Activated effector memory CD4-positive, alpha-beta T cell treated with Interleukin-2 at 50 U/mL for 16 hours (primary cell): ENCODE measurements at regions not wholly inside any gene's neighbourhood (a gene's known extent, or its start where the extent isn't known, plus 50 kb on each side); places are given as distances from the start of the nearest gene placed in this dataset.
A peak's percentile ranks its signal among the peaks of the same experiment; 100 is the strongest.
"Not testable (repeated sequence)": the region's sequence is repeated elsewhere in the genome, so short reads cannot be mapped to it uniquely, and the experiment has no call there.

Source experiments
- DNase-seq: peaks from one replicate; pipeline ENCODE4 v3.0.0-alpha.2; 2020

- not testable (repeated sequence) for DNase-seq
Measured at GRCh38 chr15:30688684-30689083, 62.8 kb downstream of the ARHGAP11B start.

DNA sequence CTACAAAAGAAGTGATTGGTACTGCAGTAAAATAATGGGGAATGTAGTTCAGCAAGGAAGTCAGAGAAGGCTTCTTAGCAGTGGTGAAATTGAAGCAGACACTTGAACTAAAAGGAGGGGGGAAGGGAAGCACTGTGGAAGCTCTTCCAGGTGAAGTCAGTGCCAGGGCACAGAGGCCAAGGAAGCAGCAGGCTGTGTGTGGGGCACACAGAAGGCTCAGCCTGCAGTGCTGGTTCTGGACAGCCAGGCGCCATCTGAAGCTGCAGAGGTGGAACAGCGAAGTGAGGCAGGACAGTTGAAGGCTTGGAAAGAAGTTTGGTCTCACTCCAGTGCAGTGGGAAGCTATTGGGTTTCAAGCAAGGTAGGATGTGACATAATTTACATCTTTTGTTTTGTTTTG, 64.2 kb downstream of the ARHGAP11B start:
- not testable (repeated sequence) for DNase-seq

GRCh38 chr15:30695811-30696210, 69.9 kb downstream of the ARHGAP11B start:
- not testable (repeated sequence) for DNase-seq

DNA sequence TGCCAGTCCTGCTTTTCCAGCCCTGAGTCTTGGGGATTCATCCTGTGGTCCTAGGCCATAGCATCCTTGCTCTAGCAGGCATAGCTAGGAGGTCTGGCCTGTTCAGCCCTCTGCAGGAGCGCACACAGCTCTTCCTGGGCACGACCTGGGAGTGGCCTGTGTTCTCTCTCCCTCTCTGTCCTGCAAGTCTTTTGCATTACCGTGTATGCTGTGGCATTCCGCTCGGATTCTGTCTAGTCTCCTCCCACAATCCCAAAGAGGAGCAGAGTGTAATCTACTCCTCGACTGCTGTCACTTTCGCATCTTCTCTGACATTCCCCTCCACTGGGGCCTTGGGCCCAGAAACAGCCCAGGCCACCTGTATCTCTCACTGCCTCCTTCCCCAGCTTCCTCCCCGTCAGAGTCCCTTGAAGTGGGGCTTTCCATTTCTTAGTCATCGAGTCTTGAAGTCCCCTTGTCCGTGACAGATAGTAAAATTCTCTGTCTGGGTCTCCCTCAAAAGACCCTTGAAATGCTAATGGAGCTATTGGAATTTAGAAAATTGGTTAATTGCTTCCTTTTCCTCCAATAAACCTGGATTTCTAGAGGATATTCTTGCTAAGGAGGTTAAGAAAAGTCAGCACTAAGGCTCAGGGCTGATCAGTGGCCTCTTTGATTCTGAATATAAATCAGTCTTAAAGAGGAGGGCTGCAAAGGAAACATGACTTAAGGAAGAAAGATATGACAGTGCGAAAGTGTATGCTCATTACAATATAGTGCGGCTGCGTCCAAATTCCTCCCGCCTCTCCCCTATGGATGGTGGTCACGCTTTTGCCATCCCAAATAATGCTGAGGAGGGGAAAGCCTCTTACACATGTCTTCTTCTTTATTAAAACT, 70.7 kb downstream of the ARHGAP11B start:
- DNase-seq, result not testable (repeated sequence)

GRCh38 chr15:30697315-30697685, 71.4 kb downstream of the ARHGAP11B start:
- not testable (repeated sequence) for DNase-seq

DNA sequence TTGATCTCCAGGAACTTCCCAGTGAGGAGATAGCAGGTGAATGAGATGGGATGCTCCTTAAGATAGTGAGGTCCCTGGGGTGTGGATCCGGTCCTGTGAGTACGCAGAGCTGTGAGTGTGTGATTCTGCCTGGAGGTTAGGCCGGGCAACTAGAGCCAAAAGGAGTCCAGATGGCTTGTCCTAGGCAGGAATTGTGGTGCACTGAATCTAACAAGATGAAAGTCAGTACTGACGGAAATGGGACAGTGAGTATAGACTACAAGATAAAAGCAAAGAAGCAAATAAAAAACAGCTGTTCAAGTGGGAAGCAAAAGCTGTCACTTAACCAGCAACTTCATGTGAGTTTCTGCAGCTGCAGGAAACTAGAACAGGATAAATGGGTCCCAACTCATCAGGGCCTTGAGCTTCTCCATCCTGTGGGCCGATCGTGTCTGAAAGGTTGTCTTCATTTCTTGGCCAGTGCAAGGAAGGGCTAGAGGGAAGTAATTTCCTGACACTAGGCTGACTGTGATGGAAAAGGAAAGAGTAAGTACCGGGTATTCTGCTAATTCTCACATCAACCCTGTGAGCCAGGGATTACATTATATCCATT, 74.2 kb downstream of the ARHGAP11B start:
- DNase-seq, result not testable (repeated sequence)

DNA sequence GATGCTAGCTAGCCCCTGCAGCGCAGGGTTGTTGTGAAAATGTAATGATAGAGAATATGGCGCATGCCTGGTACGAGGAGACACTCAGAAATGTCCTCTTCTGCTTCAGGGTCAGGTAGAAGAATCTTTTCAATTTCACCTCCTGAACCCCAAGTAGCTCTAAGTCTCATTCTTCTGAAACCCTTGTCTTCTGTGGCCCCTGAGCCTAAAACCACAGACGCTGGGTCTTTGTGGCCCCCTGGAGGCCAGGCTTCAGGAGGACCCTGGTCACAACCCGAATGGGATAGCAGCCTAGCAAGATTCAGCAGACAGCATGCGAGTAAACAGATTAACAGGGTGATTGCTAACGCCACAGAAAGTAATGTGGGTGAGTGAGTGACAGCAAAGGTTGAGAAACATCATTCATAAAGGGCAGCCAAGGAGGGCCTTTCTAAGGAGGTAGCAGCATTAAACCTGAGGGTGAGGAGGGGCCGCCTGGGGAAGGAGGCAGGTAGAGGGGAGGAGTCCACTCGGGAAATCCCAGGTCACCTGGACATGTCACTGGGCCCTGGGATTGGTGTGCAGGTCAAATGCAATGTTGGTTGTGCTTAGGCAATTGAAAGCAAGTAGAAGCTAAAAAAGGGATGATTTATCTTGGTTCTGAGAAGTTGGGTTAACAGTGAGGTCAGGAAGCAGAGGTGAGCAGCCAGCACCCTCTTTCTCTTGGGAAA, 82.2 kb downstream of the ARHGAP11B start:
- DNase-seq, result not testable (repeated sequence)

GRCh38 chr15:30708809-30709208, 82.9 kb downstream of the ARHGAP11B start:
- not testable (repeated sequence) for DNase-seq

DNA sequence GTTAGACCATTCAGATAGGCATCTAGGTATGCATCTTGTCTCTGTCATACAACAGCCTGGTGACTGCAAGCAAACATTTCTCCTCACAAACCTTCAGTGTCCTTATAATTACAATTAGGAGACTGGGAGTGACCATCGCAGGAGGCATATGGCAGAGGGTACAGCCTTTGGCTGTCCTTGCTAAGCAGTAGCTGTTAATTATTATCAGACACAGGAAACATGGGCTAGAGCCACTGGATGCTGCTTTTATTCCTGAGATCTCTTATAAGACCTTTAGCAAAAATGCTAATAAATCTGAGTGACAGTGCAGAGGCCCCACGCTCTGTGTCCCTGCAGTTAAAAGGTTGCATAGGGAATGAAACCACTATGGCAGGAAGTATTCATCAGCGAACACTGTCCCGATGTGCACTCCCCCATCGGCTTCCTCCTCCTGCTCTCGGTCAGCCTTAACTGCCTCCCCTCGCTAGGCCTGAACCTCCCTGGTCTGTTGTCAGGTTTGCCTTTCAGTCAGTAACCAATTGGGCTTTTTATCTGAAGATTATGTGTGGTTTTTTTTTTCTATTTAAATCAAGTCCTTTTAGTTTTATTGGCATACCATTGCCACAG, 92.2 kb downstream of the ARHGAP11B start:
- not testable (repeated sequence) for DNase-seq

DNA sequence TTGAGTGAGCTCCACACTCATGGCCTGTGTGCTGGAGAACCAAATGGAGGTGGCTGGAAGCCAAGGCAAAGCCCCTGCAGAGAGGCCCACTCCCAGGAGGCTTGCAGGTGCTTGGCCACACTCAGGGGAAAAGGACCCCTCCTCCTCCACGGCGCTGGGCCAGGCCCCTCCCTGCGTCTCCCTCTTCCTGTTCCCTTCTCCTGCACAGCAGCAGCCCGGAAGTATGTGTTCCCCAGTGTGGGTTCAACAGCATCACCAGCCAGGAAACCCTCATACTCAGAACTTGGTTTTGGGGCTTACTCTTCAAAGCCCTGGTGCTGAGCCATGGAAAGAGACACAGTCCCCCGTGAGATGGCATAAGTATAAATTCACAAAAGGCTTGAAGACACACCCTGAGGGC, 93.4 kb downstream of the ARHGAP11B start:
- DNase-seq, result not testable (repeated sequence)

GRCh38 chr15:30720825-30721224, 94.9 kb downstream of the ARHGAP11B start:
- not testable (repeated sequence) for DNase-seq

- not testable (repeated sequence) for DNase-seq
Measured at GRCh38 chr15:30721529-30721928, 95.6 kb downstream of the ARHGAP11B start.

- DNase-seq, result not testable (repeated sequence)
Measured at GRCh38 chr15:30723540-30724175, 97.7 kb downstream of the ARHGAP11B start.

DNA sequence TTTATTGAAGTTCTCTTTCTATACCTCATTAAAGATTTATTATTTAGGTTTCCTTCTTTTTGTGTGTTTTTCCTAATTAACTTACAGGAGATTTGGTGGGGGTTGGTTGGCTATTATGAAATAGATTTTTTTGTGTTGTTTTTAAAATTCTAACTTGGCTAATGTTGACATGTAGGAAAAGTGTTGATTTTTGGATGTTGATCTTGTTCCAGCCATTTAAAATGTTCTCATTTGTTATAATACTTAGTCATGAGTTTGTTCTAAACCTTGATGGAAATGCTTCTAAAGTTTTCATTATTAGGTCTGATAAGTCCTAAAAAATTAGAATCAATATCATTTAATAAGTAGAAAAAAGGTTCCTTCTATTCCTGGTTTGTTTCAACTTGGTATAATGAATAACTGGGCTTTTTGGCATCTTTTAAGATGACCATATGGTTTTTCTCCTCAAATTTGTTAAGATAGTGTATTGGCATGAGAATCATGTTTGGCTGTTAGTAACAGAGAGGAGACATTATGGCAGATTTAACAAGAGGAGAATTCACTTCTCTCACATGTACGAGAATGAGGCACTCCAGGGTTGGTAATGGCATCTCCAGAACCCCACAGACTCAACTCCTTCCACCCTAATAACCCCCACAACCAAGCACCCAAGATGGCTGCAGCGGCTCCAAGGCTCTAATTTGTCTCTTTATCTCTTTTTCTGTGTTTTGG, 104.1 kb downstream of the ARHGAP11B start:
- DNase-seq, result not testable (repeated sequence)

GRCh38 chr15:30730633-30731032, 104.7 kb downstream of the ARHGAP11B start:
- DNase-seq, result not testable (repeated sequence)

DNA sequence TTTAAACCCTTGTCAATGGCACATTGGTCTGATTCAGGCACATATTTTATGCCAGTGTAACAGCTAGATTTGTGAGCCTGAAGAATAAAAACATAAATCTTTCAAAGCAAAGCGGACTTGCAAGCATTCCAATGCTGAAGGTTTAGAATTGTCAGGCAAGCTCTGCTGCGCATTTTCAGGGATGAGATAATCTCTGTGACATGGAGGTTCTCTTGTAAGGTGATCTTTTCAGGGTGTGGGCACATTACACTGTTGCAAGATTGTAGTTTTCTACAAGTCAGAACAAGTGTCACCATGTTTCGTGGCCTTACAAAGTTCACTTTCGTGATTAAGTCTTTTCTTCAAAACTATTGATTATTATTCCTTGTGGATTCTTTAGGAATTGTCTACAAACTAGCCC, 106.2 kb downstream of the ARHGAP11B start:
- DNase-seq, result not testable (repeated sequence)

DNA sequence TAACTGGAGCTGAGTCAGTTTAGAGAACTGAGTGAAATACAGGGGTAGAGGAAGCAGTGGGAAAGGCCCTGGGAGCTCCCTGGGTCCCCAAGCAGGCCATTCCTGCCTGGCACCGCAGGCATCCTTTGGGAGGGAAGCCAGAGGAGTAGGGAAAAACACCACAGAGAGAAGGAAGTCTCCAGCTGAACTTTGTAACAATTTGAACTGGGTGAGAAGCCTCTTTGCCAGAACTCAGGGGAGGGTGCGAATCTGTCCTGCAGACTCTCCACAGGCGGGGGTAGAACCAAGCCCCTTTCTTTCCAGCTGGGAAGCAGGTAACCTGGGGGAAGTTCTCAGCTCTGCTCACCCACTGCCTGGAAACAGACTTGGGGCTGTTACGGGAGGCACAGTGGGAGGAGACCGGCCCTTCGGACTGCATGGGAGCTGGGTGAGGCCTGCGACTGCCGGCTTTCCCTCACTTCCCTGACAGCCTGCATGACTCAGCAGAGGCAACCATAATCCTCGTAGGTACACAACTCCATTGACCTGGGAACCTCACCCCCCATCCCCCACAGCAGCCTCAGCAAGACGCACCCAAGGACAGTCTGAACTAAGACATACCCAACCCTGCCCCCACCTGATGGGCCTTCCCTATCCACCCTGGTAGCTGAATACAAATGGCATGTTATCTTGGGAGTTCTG, 110.1 kb downstream of the ARHGAP11B start:
- DNase-seq, result not testable (repeated sequence)

- DNase-seq, result not testable (repeated sequence)
Measured at GRCh38 chr15:30742796-30743195, 116.9 kb downstream of the ARHGAP11B start.

GRCh38 chr15:30749048-30749447, 123.1 kb downstream of the ARHGAP11B start:
- DNase-seq, result not testable (repeated sequence)

GRCh38 chr15:30755036-30755687, 129.2 kb downstream of the ARHGAP11B start:
- peak; percentile 60 for DNase-seq

DNA sequence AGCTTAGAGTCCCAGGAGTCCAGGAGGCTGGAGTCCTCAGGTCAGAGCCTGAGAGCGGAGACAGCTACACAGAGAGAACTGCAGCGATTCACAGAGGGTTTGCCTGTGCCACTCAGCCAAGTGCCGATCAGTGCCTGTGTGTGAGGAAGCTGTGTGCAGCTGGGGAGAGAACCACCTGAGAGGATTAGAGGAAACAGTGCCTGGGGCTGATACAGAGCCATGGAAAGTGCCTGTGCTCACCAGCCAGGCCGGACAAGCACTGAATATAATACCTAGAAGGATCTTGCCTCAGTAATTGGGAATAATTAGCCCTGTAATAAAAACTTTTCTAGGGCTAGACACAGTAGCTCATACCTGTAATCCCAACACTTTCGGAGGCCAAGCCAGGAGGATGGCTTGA, 134.7 kb downstream of the ARHGAP11B start:
- DNase-seq, result not testable (repeated sequence)
